Calu3 (cell line): ENCODE measurements at regions not wholly inside any gene's neighbourhood (a gene's known extent, or its start where the extent isn't known, plus 50 kb on each side); places are given as distances from the start of the nearest gene placed in this dataset.

ENCODE experiments used
- BruUV-seq: library from RNA; stranded (reverse); fragments of 400-500 nt; replicated peaks from 2 replicates; lab custom pipeline; 2021; lab: Mats Ljungman, UMichigan
- CTCF ChIA-PET: fragments of 300-600 bp; sonication (Branson Sonifier 250); formaldehyde crosslinking; loops from one replicate; lab custom pipeline; 2022; ENCODE audit warnings: antibody characterized with exemption; lab: Charles Lee
- DNase-seq: peaks from one replicate; pipeline ENCODE4 v3.0.0; 2022
- H3K27ac Mint-ChIP-seq: one replicate; pipeline ENCODE4 v1.8.0; 2022; ENCODE audit warnings: mixed read lengths; ENCODE audit not compliant: unreplicated experiment
- H3K27me3 Mint-ChIP-seq: one replicate; pipeline ENCODE4 v1.8.0; 2022; ENCODE audit warnings: mixed read lengths; ENCODE audit not compliant: unreplicated experiment
- H3K36me3 Mint-ChIP-seq: one replicate; pipeline ENCODE4 v1.8.0; 2022; ENCODE audit warnings: mild to moderate bottlenecking, moderate library complexity, mixed read lengths; ENCODE audit not compliant: insufficient read depth, unreplicated experiment
- H3K4me1 Mint-ChIP-seq: one replicate; pipeline ENCODE4 v1.8.0; 2022; ENCODE audit warnings: mild to moderate bottlenecking, low read depth, mixed read lengths; ENCODE audit not compliant: unreplicated experiment
- H3K4me3 Mint-ChIP-seq: one replicate; pipeline ENCODE4 v1.8.0; 2022; ENCODE audit warnings: mild to moderate bottlenecking, low read depth, moderate library complexity, mixed read lengths; ENCODE audit not compliant: unreplicated experiment
- H3K9me3 Mint-ChIP-seq: one replicate; pipeline ENCODE4 v1.8.0; 2022; ENCODE audit warnings: low read depth, mixed read lengths; ENCODE audit not compliant: unreplicated experiment
- intact Hi-C: fragments of 100-400 bp; cut with micrococcal nuclease; formaldehyde crosslinking; loops from one replicate; pipeline ENCODE4 v1.10.0; 2022; ENCODE audit not compliant: unreplicated experiment
- TF ChIP-seq, protein P1 (sequence below): fragments of 200-600 bp; IDR thresholded peaks from one replicate; pipeline ENCODE4 v1.8.0; 2022; ENCODE audit warnings: antibody characterized with exemption; ENCODE audit not compliant: unreplicated experiment

DNA sequence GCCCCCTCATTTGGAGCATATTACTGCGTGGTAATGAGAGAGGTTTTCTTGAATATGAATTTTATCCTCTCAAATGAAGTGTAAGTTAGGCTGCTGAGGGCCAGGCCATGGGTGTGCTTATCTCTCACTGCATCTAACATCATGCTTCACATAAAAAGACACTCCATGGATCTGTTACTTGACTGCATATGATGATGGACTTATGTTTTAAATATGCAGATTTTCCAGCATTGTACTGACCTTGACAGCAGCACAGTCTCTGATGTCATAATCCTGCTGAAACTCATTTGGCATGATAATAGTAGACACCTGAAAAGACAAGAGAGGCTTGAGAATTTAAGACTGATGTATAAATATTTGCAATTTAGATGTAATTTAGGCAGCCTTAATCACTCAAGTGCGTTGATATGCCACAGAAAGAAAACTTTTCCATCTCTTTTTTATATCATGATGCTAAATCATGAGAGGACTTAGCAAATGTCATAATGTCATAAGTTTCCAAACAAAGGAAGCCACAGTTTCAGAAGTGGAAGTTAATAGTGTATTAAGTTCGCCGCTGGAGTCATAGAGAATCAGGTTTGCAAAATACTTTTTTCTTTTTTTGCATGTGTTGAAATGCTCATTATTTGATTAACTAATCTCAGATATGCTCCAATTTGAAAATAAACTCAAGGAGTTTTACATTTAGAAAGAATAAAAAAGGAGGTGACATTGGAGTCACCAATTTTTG is 62.7 kb upstream of the CD302 start:
- BruUV-seq, result no TSS peak

GRCh38 chr2:159859583-159859982 is 61.6 kb upstream of the CD302 start:
- no peak for DNase-seq
- CTCF ChIA-PET, result no interaction called here
- no peaks in the 10 kb centered on the region for H3K27me3 Mint-ChIP-seq
- no peaks in the 10 kb centered on the region for H3K9me3 Mint-ChIP-seq
- no TSS peak for BruUV-seq
- peaks cover 8% of the 10 kb centered on the region for H3K36me3 Mint-ChIP-seq
- no peak overlapping the region for H3K4me3 Mint-ChIP-seq
- H3K27ac Mint-ChIP-seq, result no peak overlapping the region
- TF ChIP-seq, protein P1, sequence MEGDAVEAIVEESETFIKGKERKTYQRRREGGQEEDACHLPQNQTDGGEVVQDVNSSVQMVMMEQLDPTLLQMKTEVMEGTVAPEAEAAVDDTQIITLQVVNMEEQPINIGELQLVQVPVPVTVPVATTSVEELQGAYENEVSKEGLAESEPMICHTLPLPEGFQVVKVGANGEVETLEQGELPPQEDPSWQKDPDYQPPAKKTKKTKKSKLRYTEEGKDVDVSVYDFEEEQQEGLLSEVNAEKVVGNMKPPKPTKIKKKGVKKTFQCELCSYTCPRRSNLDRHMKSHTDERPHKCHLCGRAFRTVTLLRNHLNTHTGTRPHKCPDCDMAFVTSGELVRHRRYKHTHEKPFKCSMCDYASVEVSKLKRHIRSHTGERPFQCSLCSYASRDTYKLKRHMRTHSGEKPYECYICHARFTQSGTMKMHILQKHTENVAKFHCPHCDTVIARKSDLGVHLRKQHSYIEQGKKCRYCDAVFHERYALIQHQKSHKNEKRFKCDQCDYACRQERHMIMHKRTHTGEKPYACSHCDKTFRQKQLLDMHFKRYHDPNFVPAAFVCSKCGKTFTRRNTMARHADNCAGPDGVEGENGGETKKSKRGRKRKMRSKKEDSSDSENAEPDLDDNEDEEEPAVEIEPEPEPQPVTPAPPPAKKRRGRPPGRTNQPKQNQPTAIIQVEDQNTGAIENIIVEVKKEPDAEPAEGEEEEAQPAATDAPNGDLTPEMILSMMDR, result no peak
- intact Hi-C loops, result no loop called here
- H3K4me1 Mint-ChIP-seq, result no peaks in the 10 kb centered on the region

More for the DNA sequence above, 62.7 kb upstream of the CD302 start:
- Mint-ChIP-seq H3K36me3 (peaks cover 7% of the 10 kb centered on the region), H3K4me3 (no peak overlapping the region), H3K27ac (no peak overlapping the region), H3K4me1 (no peaks in the 10 kb centered on the region), H3K27me3 (no peaks in the 10 kb centered on the region), H3K9me3 (no peaks in the 10 kb centered on the region)
- intact Hi-C loops, result no loop called here
- CTCF ChIA-PET, result no interaction called here
- TF ChIP-seq, protein P1, result no peak
- DNase-seq, result no peak

DNA sequence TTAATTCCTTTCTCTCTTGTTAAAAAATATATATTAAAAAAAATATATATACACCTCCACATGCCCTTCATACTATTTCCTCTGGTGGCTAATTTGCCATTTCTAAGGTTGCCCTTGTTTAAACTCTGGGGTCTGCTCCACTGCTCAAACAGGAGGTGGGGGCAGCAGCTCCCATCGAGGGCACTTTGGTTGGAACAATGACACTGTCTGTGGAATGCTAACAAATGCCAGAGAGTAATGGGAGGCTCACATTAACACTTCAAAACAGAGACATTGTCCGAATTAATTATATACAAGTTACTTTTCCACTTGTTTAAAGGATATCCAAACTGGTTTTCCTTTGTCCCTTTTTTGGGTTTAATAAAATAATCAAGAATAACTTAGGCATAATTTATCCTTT is 58.8 kb upstream of the CD302 start:
- BruUV-seq, result no TSS peak
- Mint-ChIP-seq H3K4me3 (no peak overlapping the region), H3K27ac (no peak overlapping the region), H3K9me3 (no peaks in the 10 kb centered on the region), H3K27me3 (no peaks in the 10 kb centered on the region), H3K4me1 (no peaks in the 10 kb centered on the region), H3K36me3 (peaks cover 6% of the 10 kb centered on the region)
- intact Hi-C loops, result no loop called here
- CTCF ChIA-PET, result no interaction called here
- no peak for DNase-seq
- TF ChIP-seq, protein P1, result no peak

GRCh38 chr2:159855557-159856061 is 57.6 kb upstream of the CD302 start:
- no TSS peak for BruUV-seq
- no peaks in the 10 kb centered on the region for H3K27me3 Mint-ChIP-seq
- CTCF ChIA-PET, result no interaction called here
- DNase-seq, result no peak
- no peak overlapping the region for H3K27ac Mint-ChIP-seq
- intact Hi-C loops, result no loop called here
- H3K36me3 Mint-ChIP-seq, result peaks cover 6% of the 10 kb centered on the region
- TF ChIP-seq, protein P1, result no peak
- H3K4me1 Mint-ChIP-seq, result no peaks in the 10 kb centered on the region
- H3K9me3 Mint-ChIP-seq, result no peaks in the 10 kb centered on the region
- H3K4me3 Mint-ChIP-seq, result no peak overlapping the region
